Calu3 (cell line): ENCODE measurements at regions not wholly inside any gene's neighbourhood (a gene's known extent, or its start where the extent isn't known, plus 50 kb on each side); places are given as distances from the start of the nearest gene placed in this dataset.
"Not testable (repeated sequence)": the region's sequence is repeated elsewhere in the genome, so short reads cannot be mapped to it uniquely, and the experiment has no call there.

Source experiments
- BruUV-seq: library from RNA; stranded (reverse); fragments of 400-500 nt; replicated peaks from 2 replicates; lab custom pipeline; 2021; lab: Mats Ljungman, UMichigan
- CTCF ChIA-PET: fragments of 300-600 bp; sonication (Branson Sonifier 250); formaldehyde crosslinking; loops from one replicate; lab custom pipeline; 2022; ENCODE audit warnings: antibody characterized with exemption; lab: Charles Lee
- DNase-seq: peaks from one replicate; pipeline ENCODE4 v3.0.0; 2022
- H3K27ac Mint-ChIP-seq: one replicate; pipeline ENCODE4 v1.8.0; 2022; ENCODE audit warnings: mixed read lengths; ENCODE audit not compliant: unreplicated experiment
- H3K27me3 Mint-ChIP-seq: one replicate; pipeline ENCODE4 v1.8.0; 2022; ENCODE audit warnings: mixed read lengths; ENCODE audit not compliant: unreplicated experiment
- H3K36me3 Mint-ChIP-seq: one replicate; pipeline ENCODE4 v1.8.0; 2022; ENCODE audit warnings: mild to moderate bottlenecking, moderate library complexity, mixed read lengths; ENCODE audit not compliant: insufficient read depth, unreplicated experiment
- H3K4me1 Mint-ChIP-seq: one replicate; pipeline ENCODE4 v1.8.0; 2022; ENCODE audit warnings: mild to moderate bottlenecking, low read depth, mixed read lengths; ENCODE audit not compliant: unreplicated experiment
- H3K4me3 Mint-ChIP-seq: one replicate; pipeline ENCODE4 v1.8.0; 2022; ENCODE audit warnings: mild to moderate bottlenecking, low read depth, moderate library complexity, mixed read lengths; ENCODE audit not compliant: unreplicated experiment
- H3K9me3 Mint-ChIP-seq: one replicate; pipeline ENCODE4 v1.8.0; 2022; ENCODE audit warnings: low read depth, mixed read lengths; ENCODE audit not compliant: unreplicated experiment
- intact Hi-C: fragments of 100-400 bp; cut with micrococcal nuclease; formaldehyde crosslinking; loops from one replicate; pipeline ENCODE4 v1.10.0; 2022; ENCODE audit not compliant: unreplicated experiment
- TF ChIP-seq, protein P1 (sequence below): fragments of 200-600 bp; IDR thresholded peaks from one replicate; pipeline ENCODE4 v1.8.0; 2022; ENCODE audit warnings: antibody characterized with exemption; ENCODE audit not compliant: unreplicated experiment

DNA sequence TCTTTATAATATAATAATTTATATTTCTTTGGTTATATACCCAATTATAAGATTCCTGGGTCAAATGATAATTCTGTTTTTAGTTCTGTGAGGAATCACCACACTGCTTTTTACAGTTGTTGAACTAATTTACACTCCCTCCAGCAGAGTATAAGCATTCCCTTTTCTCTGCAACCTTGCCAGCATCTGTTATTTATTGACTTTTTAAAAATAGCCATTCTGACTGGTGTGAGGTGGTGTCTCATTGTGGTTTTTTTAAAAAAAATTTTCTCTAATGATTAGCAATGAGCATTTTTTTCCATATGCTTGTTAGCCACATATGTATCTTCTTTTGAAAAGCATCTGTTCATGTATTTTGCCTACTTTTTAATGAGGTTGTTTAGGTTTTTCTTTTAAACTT is 122.2 kb downstream of the ZNF486 start:
- Mint-ChIP-seq H3K27ac (no peak overlapping the region), H3K36me3 (no peaks in the 10 kb centered on the region), H3K9me3 (peaks cover 6% of the 10 kb centered on the region), H3K27me3 (no peaks in the 10 kb centered on the region), H3K4me3 (no peak overlapping the region), H3K4me1 (no peaks in the 10 kb centered on the region)
- TF ChIP-seq, protein P1, sequence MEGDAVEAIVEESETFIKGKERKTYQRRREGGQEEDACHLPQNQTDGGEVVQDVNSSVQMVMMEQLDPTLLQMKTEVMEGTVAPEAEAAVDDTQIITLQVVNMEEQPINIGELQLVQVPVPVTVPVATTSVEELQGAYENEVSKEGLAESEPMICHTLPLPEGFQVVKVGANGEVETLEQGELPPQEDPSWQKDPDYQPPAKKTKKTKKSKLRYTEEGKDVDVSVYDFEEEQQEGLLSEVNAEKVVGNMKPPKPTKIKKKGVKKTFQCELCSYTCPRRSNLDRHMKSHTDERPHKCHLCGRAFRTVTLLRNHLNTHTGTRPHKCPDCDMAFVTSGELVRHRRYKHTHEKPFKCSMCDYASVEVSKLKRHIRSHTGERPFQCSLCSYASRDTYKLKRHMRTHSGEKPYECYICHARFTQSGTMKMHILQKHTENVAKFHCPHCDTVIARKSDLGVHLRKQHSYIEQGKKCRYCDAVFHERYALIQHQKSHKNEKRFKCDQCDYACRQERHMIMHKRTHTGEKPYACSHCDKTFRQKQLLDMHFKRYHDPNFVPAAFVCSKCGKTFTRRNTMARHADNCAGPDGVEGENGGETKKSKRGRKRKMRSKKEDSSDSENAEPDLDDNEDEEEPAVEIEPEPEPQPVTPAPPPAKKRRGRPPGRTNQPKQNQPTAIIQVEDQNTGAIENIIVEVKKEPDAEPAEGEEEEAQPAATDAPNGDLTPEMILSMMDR = no peak
- BruUV-seq = no TSS peak
- intact Hi-C loops = no loop called here
- CTCF ChIA-PET = interaction anchor here (0.7 kb wide), 1 partner anchor 16 kb away, joined by 3 read pairs; no protein-coding TSS in a partner anchor
- no peak for DNase-seq

DNA sequence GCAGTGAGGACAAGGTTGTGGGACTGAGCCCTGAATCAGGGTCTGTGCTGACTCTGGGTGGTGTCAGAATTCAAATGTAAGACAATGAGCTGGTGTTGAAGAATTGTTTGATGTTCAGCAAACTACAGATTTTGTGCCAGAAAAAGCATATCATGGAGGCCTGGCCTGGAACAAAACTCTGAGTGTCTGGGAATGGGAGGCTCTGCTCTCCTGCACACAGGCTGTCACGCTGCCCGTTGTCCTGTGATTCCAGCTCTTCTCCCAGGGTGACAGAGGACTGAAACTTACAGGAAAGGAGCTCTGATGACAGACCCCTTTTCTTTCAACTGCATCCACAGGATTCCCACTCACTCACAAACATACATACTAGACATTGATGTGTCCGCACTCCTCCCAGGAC is 120.1 kb downstream of the ZNF486 start:
- Mint-ChIP-seq H3K27ac (no peak overlapping the region), H3K4me1 (no peaks in the 10 kb centered on the region), H3K9me3 (peaks cover 6% of the 10 kb centered on the region), H3K27me3 (no peaks in the 10 kb centered on the region), H3K4me3 (no peak overlapping the region), H3K36me3 (no peaks in the 10 kb centered on the region)
- intact Hi-C loops = no loop called here
- no peak for DNase-seq
- BruUV-seq = no TSS peak
- TF ChIP-seq, protein P1 = no peak
- CTCF ChIA-PET = no interaction called here

DNA sequence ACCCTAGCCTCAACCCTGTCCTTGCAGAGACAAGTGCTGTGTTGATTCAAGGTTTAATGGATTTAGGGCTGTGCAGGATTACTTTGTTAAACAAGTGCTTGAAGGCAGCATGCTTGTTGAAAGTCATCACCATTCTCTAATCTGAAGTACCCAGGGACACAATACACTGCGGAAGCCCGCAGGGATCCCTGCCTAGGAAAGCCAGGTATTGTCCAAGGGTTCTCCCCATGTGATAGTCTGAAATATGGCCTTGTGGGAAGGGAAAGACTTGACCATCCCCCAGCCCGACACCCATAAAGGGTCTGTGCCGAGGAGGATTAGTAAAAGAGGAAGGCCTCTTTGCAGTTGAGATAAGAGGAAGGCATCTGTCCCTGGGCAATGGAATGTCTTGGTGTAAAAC is 118.9 kb downstream of the ZNF486 start:
- H3K27ac Mint-ChIP-seq, H3K36me3 Mint-ChIP-seq, BruUV-seq: not testable (repeated sequence)

DNA sequence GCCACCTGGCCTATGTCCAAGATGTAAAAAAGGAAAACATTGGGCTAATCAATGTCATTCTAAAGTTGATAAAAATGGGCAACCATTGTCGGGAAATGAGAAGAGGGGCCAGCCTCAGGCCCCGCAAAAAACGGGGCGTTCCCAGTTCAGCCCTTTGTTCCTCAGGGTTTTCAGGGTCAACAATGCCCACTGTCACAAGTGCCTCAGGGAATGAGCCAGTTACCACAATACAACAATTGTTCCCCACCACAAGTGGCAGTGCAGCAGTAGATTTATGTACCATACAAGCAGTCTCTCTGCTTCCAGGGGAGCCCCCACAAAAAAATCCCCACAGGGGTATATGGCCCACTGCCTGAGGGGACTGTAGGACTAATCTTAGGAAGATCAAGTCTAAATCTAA is 112.5 kb downstream of the ZNF486 start:
- H3K27me3 Mint-ChIP-seq = no peaks in the 10 kb centered on the region
- H3K36me3 Mint-ChIP-seq = no peaks in the 10 kb centered on the region
- DNase-seq = no peak
- no peaks in the 10 kb centered on the region for H3K4me1 Mint-ChIP-seq
- H3K9me3 Mint-ChIP-seq = peaks cover 10% of the 10 kb centered on the region
- TF ChIP-seq, protein P1 = no peak
- no TSS peak for BruUV-seq
- H3K27ac Mint-ChIP-seq = no peak overlapping the region
- CTCF ChIA-PET = no interaction called here
- intact Hi-C loops = no loop called here
- no peak overlapping the region for H3K4me3 Mint-ChIP-seq

More for the DNA sequence above, 118.9 kb downstream of the ZNF486 start:
- DNase-seq, H3K9me3 Mint-ChIP-seq, CTCF ChIA-PET, H3K4me1 Mint-ChIP-seq, intact Hi-C loops, H3K27me3 Mint-ChIP-seq, H3K4me3 Mint-ChIP-seq: not testable (repeated sequence)

DNA sequence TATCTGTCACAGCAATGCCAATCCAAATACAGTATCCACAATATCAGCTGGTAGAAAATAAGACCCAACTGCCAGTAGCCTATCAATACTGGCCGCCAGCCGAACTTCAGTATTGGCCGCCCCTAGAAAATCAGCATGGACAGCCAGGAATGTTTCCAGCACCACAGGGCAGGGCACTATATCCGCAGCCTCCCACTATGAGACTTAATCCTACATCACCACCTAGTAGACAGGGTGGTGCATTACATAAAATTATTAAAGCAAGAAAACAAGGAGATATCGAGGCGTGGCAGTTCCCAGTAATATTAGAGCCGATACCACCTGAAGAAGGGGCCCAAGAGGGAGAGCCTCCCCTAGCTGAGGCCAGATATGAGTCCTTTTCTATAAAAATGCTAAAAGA is 111.3 kb downstream of the ZNF486 start:
- CTCF ChIA-PET = no interaction called here
- no peaks in the 10 kb centered on the region for H3K36me3 Mint-ChIP-seq
- no peaks in the 10 kb centered on the region for H3K4me1 Mint-ChIP-seq
- H3K27me3 Mint-ChIP-seq = no peaks in the 10 kb centered on the region
- H3K9me3 Mint-ChIP-seq = peaks cover 10% of the 10 kb centered on the region
- intact Hi-C loops = no loop called here
- no TSS peak for BruUV-seq
- TF ChIP-seq, protein P1 = no peak
- no peak overlapping the region for H3K4me3 Mint-ChIP-seq
- peak; percentile 1 for DNase-seq
- H3K27ac Mint-ChIP-seq = no peak overlapping the region

DNA sequence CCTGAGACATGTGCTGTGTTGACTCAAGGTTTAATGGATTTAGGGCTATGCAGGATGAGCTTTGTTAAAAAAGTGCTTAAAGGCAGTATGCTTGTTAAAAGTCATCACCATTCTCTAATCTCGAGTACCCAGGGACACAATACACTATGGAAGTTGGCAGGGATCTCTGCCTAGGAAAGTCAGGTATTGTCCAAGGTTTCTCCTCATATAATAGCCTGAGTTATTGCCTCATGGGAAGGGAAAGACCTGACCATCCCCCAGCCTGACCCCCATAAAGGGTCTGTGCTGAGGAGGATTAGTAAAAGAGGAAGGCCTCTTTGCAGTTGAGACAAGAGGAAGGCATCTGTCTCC is 109.7 kb downstream of the ZNF486 start:
- DNase-seq, H3K36me3 Mint-ChIP-seq, BruUV-seq, H3K4me3 Mint-ChIP-seq, H3K27me3 Mint-ChIP-seq, H3K4me1 Mint-ChIP-seq, CTCF ChIA-PET, H3K27ac Mint-ChIP-seq, intact Hi-C loops: not testable (repeated sequence)
- peaks cover 13% of the 10 kb centered on the region for H3K9me3 Mint-ChIP-seq
